Mesothelial cell of epicardium (in vitro differentiated cells): ENCODE measurements at regions not wholly inside any gene's neighbourhood (a gene's known extent, or its start where the extent isn't known, plus 50 kb on each side); places are given as distances from the start of the nearest gene placed in this dataset.

Source experiments
- DNase-seq, 2 experiments: peaks; one replicate each; pipeline ENCODE4 v3.0.0; 2021; ENCODE audit warnings: low spot score in 2 of 2; ENCODE audit not compliant: unreplicated experiment in 2 of 2
- H3K27ac Mint-ChIP-seq: 2 replicates; pipeline ENCODE4 v1.8.0; 2021; ENCODE audit warnings: mixed read lengths
- H3K27me3 Mint-ChIP-seq: 2 replicates; pipeline ENCODE4 v1.8.0; 2021; ENCODE audit warnings: low read depth, mixed read lengths
- H3K36me3 Mint-ChIP-seq: 2 replicates; pipeline ENCODE4 v1.8.0; 2021; ENCODE audit warnings: mixed read lengths
- H3K4me1 Mint-ChIP-seq: 2 replicates; pipeline ENCODE4 v1.8.0; 2021; ENCODE audit warnings: mixed read lengths
- H3K4me3 Mint-ChIP-seq: 2 replicates; pipeline ENCODE4 v1.8.0; 2021; ENCODE audit warnings: mild to moderate bottlenecking, moderate library complexity, mixed read lengths
- H3K9me3 Mint-ChIP-seq: 2 replicates; pipeline ENCODE4 v1.8.0; 2021; ENCODE audit warnings: mixed read lengths
- TF ChIP-seq, protein P1 (sequence below): fragments of 200-600 bp; sonication (generic); IDR thresholded peaks from one replicate; pipeline ENCODE4 v1.5.0; 2021; ENCODE audit warnings: antibody characterized with exemption; ENCODE audit not compliant: unreplicated experiment

DNA sequence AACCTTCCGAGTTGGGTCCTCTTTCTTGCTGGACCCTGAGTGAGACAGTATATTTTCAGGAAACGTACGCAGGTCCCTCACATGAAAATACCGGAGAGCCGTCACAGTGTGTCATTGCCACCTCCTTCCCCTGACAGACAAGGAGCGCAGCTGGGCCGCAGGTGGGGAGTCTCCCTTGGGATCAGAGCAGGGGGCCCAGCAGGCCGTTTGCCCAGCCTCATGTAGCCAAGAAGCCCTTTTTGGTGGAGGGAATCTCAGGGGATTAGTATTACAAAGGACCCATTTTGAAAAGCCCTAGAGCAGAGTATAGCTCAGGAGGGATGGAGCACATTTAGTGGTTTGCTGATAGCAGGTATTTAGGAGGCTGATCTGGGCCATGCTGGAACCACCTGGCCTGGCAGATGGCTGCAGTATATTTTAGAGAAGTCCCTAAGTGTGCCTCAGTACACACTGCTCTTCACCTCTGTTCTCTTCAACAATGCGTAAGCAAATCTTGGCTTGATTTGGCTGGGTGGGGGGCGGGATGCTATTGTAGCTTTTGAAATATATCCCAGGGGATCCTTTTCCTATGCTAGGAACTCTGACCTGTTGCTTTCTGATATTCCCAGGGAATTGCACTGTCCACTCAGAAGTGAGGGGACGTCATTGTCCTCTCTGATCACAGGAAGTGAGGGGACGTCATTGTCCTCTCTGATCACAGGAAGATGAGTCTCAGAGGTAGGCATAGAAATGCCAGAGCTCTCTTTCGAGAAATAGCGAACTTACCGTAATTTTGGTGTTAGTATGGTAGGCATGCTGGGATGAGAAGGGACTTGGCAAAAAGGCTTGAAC is 171.9 kb downstream of the HRH4 start:
- peaks cover 26% of the 10 kb centered on the region for H3K27me3 Mint-ChIP-seq
- no peak overlapping the region for H3K4me3 Mint-ChIP-seq
- H3K27ac Mint-ChIP-seq: no peak overlapping the region
- H3K9me3 Mint-ChIP-seq: no peaks in the 10 kb centered on the region
- H3K4me1 Mint-ChIP-seq: no peaks in the 10 kb centered on the region
- no peaks in the 10 kb centered on the region for H3K36me3 Mint-ChIP-seq
- TF ChIP-seq, protein P1, sequence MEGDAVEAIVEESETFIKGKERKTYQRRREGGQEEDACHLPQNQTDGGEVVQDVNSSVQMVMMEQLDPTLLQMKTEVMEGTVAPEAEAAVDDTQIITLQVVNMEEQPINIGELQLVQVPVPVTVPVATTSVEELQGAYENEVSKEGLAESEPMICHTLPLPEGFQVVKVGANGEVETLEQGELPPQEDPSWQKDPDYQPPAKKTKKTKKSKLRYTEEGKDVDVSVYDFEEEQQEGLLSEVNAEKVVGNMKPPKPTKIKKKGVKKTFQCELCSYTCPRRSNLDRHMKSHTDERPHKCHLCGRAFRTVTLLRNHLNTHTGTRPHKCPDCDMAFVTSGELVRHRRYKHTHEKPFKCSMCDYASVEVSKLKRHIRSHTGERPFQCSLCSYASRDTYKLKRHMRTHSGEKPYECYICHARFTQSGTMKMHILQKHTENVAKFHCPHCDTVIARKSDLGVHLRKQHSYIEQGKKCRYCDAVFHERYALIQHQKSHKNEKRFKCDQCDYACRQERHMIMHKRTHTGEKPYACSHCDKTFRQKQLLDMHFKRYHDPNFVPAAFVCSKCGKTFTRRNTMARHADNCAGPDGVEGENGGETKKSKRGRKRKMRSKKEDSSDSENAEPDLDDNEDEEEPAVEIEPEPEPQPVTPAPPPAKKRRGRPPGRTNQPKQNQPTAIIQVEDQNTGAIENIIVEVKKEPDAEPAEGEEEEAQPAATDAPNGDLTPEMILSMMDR: no peak
- DNase-seq: no peak

DNA sequence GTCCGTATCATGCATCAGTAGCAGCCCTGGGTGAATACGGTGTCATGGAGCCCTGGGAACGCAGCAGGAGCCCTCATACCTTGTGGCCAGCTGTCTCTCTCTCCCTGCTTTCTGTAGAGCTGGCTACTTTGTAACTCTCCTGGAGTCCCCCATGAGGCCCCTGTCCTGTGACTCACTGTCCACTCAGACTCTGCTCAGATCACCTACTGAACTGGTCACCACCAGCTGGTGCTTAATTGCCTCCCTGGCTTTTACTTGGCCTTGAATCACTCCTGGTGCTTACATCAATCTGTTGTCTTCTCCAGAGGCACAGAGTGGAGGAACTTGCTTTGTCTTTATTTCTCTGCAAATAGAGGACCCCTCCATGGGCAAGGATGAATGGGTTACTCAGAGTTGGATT is 172.7 kb downstream of the HRH4 start:
- Mint-ChIP-seq H3K4me1 (no peaks in the 10 kb centered on the region), H3K27ac (no peak overlapping the region), H3K9me3 (peaks cover 2% of the 10 kb centered on the region), H3K36me3 (no peaks in the 10 kb centered on the region), H3K27me3 (peaks cover 26% of the 10 kb centered on the region), H3K4me3 (no peak overlapping the region)
- no peak for DNase-seq
- TF ChIP-seq, protein P1: no peak

DNA sequence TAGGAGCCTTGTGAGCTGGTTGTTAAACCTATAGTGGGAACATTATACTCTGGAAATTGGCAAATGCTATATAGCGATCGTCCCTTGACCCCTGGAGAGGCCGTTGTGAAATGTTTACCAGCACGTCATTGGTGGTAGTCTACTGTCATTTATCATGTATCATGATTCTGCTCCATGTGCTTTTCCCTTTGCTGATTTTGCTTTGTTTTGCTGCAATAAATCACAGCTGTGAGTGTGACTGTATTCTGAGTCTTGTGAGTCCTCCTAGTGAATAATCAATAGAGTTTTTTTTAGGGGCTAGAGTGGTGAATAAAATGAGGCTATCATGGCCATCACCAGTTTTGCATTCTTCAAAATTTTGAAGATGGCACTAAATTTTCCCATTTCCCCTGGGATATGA is 189.1 kb downstream of the HRH4 start:
- Mint-ChIP-seq H3K27ac (no peak overlapping the region), H3K9me3 (peaks cover 16% of the 10 kb centered on the region), H3K27me3 (peaks cover 3% of the 10 kb centered on the region), H3K4me1 (peaks cover 2% of the 10 kb centered on the region), H3K4me3 (no peak overlapping the region), H3K36me3 (no peaks in the 10 kb centered on the region)
- DNase-seq: no peak
- TF ChIP-seq, protein P1: no peak

DNA sequence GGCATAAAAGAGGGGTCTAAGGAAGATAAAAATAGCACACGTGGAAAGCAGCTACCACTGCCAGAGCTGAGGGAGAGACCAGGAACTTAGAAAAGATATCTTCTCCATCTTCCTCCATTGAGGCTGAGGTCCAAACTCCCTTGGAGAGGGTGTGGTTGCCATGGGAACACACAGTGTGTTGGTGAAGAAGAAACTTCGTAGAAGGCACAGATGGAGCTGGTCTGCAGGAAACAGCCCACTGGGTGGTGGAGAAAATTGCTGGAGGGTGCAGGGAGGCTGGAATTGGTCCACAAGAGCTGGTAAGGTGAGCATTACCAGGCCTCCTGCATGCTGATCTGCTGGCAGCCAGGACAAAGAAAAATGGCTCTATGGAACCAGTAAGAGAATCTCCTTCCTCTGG is 191.0 kb downstream of the HRH4 start:
- TF ChIP-seq, protein P1: no peak
- peaks cover 3% of the 10 kb centered on the region for H3K27me3 Mint-ChIP-seq
- H3K36me3 Mint-ChIP-seq: no peaks in the 10 kb centered on the region
- no peak overlapping the region for H3K4me3 Mint-ChIP-seq
- peaks cover 16% of the 10 kb centered on the region for H3K9me3 Mint-ChIP-seq
- DNase-seq: no peak
- peaks cover 12% of the 10 kb centered on the region for H3K4me1 Mint-ChIP-seq
- no peak overlapping the region for H3K27ac Mint-ChIP-seq

DNA sequence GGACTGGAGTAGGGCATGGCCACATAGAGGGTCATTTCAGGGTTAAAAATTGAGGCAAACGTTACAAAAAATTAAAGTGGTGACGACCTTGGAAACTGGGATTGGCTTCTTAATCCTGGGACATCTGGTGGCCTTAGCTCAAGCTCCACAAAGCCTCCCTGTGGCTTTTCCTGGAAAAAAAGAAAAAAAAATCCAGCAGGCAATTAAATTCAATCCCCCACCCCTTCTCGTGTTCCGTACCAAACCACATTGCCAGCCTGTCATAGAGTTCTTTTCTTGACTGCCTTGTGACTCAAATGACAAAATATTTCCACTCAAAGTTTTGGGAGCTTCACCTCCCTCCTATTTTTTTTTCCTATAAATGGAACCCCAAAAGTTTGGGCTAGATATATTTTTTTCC is 195.6 kb downstream of the HRH4 start:
- no peak for DNase-seq
- H3K27me3 Mint-ChIP-seq: no peaks in the 10 kb centered on the region
- H3K4me3 Mint-ChIP-seq: no peak overlapping the region
- TF ChIP-seq, protein P1: no peak
- H3K27ac Mint-ChIP-seq: no peak overlapping the region
- H3K4me1 Mint-ChIP-seq: peaks cover 33% of the 10 kb centered on the region
- no peaks in the 10 kb centered on the region for H3K36me3 Mint-ChIP-seq
- peaks cover 9% of the 10 kb centered on the region for H3K9me3 Mint-ChIP-seq
